CD14-positive monocyte (primary cell): ENCODE measurements at regions not wholly inside any gene's neighbourhood (a gene's known extent, or its start where the extent isn't known, plus 50 kb on each side); places are given as distances from the start of the nearest gene placed in this dataset.

ENCODE experiments used
- DNase-seq, 3 donors: peaks; one replicate each; pipeline ENCODE4 v3.0.0-alpha.2; 2011 to 2022
- H2AFZ ChIP-seq: 2 replicates; pipeline ENCODE4 v1.6.0; 2012; ENCODE audit warnings: mild to moderate bottlenecking, low read depth, low read length, inconsistent platforms; ENCODE audit not compliant: insufficient read depth, poor library complexity, severe bottlenecking
- H3K27ac ChIP-seq, 2 donors: 1 replicate in 1 of 2; 2 replicates in 1 of 2; pipeline ENCODE4 v1.5.1; 2012 to 2013; ENCODE audit warnings: low read length in 2 of 2, control low read depth in 1 of 2, inconsistent platforms in 1 of 2, low read depth in 1 of 2, mild to moderate bottlenecking in 1 of 2
- H3K27me3 ChIP-seq, 2 donors: one replicate each; pipeline versions ENCODE4 v1.6.0 to v1.6.1; 2011 to 2013; ENCODE audit warnings: low read length in 2 of 2; ENCODE audit not compliant: control insufficient read depth in 2 of 2, insufficient read depth in 2 of 2
- H3K36me3 ChIP-seq, 2 donors: replicated peaks in 1 of 2; 1 replicate in 1 of 2; 2 replicates in 1 of 2; pipeline versions ENCODE4 v1.5.1 to v1.6.1; 2012 to 2013; ENCODE audit warnings: low read length in 2 of 2, control low read depth in 1 of 2, inconsistent platforms in 1 of 2, mild to moderate bottlenecking in 1 of 2; ENCODE audit not compliant: insufficient read depth in 2 of 2, control insufficient read depth in 1 of 2
- H3K4me1 ChIP-seq, 2 donors: 1 replicate in 1 of 2; 2 replicates in 1 of 2; pipeline versions ENCODE4 v1.5.1 to v1.6.1; 2012 to 2013; ENCODE audit warnings: low read length in 2 of 2, control low read depth in 1 of 2, inconsistent platforms in 1 of 2, mild to moderate bottlenecking in 1 of 2, moderate library complexity in 1 of 2; ENCODE audit not compliant: insufficient read depth in 2 of 2, control insufficient read depth in 1 of 2
- H3K4me2 ChIP-seq: replicated peaks from 2 replicates; pipeline ENCODE3; 2012; ENCODE audit warnings: low read length, moderate library complexity, mild to moderate bottlenecking; ENCODE audit not compliant: poor library complexity, severe bottlenecking; ENCODE audit errors: extremely low read depth
- H3K4me3 ChIP-seq, 3 experiments: fragments of 200-600 bp in 1 of 3; sonication (generic) in 1 of 3; replicated peaks in 1 of 3; 1 replicate in 2 of 3; 2 replicates in 1 of 3; pipeline ENCODE4 v1.5.1; 2011 to 2013; ENCODE audit warnings: low read length in 3 of 3, mild to moderate bottlenecking in 3 of 3, control low read depth in 2 of 3, low read depth in 2 of 3, inconsistent platforms in 1 of 3, moderate library complexity in 1 of 3
- H3K79me2 ChIP-seq: 2 replicates; pipeline ENCODE4 v1.6.0; 2012; ENCODE audit warnings: mild to moderate bottlenecking, control low read depth, inconsistent platforms, low read length, moderate library complexity; ENCODE audit not compliant: insufficient read depth
- H3K9ac ChIP-seq: 2 replicates; pipeline ENCODE4 v1.6.0; 2017; ENCODE audit warnings: low read length, mild to moderate bottlenecking; ENCODE audit not compliant: insufficient read depth, poor library complexity, severe bottlenecking
- H3K9me3 ChIP-seq, 2 donors: replicated peaks in 1 of 2; 1 replicate in 1 of 2; 2 replicates in 1 of 2; pipeline versions ENCODE4 v1.5.1 to v1.6.1; 2012 to 2013; ENCODE audit warnings: low read length in 2 of 2, control low read depth in 1 of 2; ENCODE audit not compliant: control insufficient read depth in 1 of 2, insufficient read depth in 1 of 2
- H4K20me1 ChIP-seq: 2 replicates; pipeline ENCODE4 v1.6.0; 2012; ENCODE audit warnings: mild to moderate bottlenecking, low read length, control low read depth, moderate library complexity; ENCODE audit not compliant: insufficient read depth
- H3K27ac Mint-ChIP-seq, 7 donors: one replicate each; pipeline ENCODE4 v1.8.0; 2020; ENCODE audit warnings: mild to moderate bottlenecking in 7 of 7, mixed read lengths in 7 of 7, moderate library complexity in 6 of 7, inconsistent platforms in 2 of 7
- H3K27me3 Mint-ChIP-seq, 3 donors: one replicate each; pipeline ENCODE4 v1.8.0; 2021 to 2022; ENCODE audit warnings: low read depth in 3 of 3, mild to moderate bottlenecking in 3 of 3, mixed read lengths in 3 of 3, moderate library complexity in 3 of 3, inconsistent platforms in 1 of 3
- H3K36me3 Mint-ChIP-seq, 2 donors: one replicate each; pipeline ENCODE4 v1.8.0; 2020; ENCODE audit warnings: mixed read lengths in 2 of 2, inconsistent platforms in 1 of 2, mild to moderate bottlenecking in 1 of 2
- H3K4me1 Mint-ChIP-seq: one replicate; pipeline ENCODE4 v1.8.0; 2020; ENCODE audit warnings: mild to moderate bottlenecking, mixed read lengths
- H3K4me3 Mint-ChIP-seq, 2 donors: one replicate each; pipeline ENCODE4 v1.8.0; 2020; ENCODE audit warnings: mild to moderate bottlenecking in 2 of 2, mixed read lengths in 2 of 2, moderate library complexity in 1 of 2
- H3K9me3 Mint-ChIP-seq, 7 donors: one replicate each; pipeline ENCODE4 v1.8.0; 2020 to 2022; ENCODE audit warnings: mixed read lengths in 7 of 7, mild to moderate bottlenecking in 6 of 7, moderate library complexity in 6 of 7, inconsistent platforms in 2 of 7
- CTCF ChIP-seq: fragments of 200-600 bp; IDR thresholded peaks from one replicate; pipeline ENCODE4 v1.8.0; 2022; ENCODE audit warnings: antibody characterized with exemption, mild to moderate bottlenecking
- WGBS: methylation state at CpG from one replicate; pipeline ENCODE4 v1.1.5; 2013; ENCODE audit warnings: missing lambda C conversion rate; ENCODE audit not compliant: insufficient coverage; 5-methylcytosine and 5-hydroxymethylcytosine counted together
- intact Hi-C, 2 donors: fragments of 100-400 bp; cut with micrococcal nuclease; formaldehyde crosslinking; loops; one replicate each; pipeline versions ENCODE4 v1.15.0 to v1.15.1; 2023

GRCh38 chr5:159531554-159532105, 201.3 kb upstream of the IL12B start:
- H3K36me3 ChIP-seq = no peaks in the 10 kb centered on the region
- peaks cover 0 to 2% (median 1%) of the 10 kb centered on the region in 3 donors for H3K27me3 Mint-ChIP-seq
- no peaks in the 10 kb centered on the region for H3K4me1 Mint-ChIP-seq

DNA sequence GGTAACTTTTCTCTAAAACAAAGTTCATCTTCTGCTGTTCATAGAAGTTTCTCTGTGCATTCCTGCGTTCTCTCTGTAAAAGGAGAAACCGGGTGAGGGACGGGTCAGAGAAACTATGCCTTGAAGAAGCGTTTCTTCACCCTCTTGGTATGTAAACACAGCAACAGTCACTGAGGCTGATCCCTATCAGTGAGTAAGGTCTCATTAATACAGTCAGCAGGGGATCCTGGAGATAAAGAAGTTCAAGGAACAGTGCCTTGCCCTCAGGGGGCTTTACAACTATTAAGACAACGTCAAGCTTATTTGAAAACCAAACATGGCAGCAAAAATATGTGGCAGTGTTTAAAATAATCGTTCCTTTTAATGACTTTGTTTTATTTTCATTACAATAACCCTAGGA, 202.9 kb upstream of the IL12B start:
- H3K9me3 ChIP-seq = no peaks in the 10 kb centered on the region
- no peak for TF ChIP-seq CTCF

More at GRCh38 chr5:159531554-159532105, 201.3 kb upstream of the IL12B start:
- Histone ChIP-seq H3K27me3 (no peaks in the 10 kb centered on the region), H3K27ac (no peak overlapping the region), H3K79me2 (no peaks in the 10 kb centered on the region), H3K9ac (no peak overlapping the region), H2AFZ (no peak overlapping the region), H3K4me2 (no peak overlapping the region), H3K9me3 (no peaks in the 10 kb centered on the region), H3K4me3 (no peak overlapping the region), H3K4me1 (no peaks in the 10 kb centered on the region), H4K20me1 (no peaks in the 10 kb centered on the region)
- H3K9me3 Mint-ChIP-seq = peaks cover 0 to 5% (median 0%) of the 10 kb centered on the region in 7 donors
- no peaks in the 10 kb centered on the region for H3K36me3 Mint-ChIP-seq
- no peak overlapping the region for H3K4me3 Mint-ChIP-seq
- no peak overlapping the region for H3K27ac Mint-ChIP-seq
- intact Hi-C loops = no loop called here
- no peak for TF ChIP-seq CTCF
- no peak for DNase-seq

More for the DNA sequence above, 202.9 kb upstream of the IL12B start:
- Histone ChIP-seq H2AFZ (no peak overlapping the region), H3K36me3 (no peaks in the 10 kb centered on the region), H3K4me1 (no peaks in the 10 kb centered on the region), H3K4me3 (no peak overlapping the region), H3K79me2 (no peaks in the 10 kb centered on the region), H4K20me1 (no peaks in the 10 kb centered on the region), H3K9ac (no peak overlapping the region), H3K27me3 (no peaks in the 10 kb centered on the region), H3K4me2 (no peak overlapping the region), H3K27ac (no peak overlapping the region)
- WGBS = 100% methylated on average over 3 of the region's 6 CpGs
- H3K36me3 Mint-ChIP-seq = no peaks in the 10 kb centered on the region
- peaks cover 0 to 5% (median 0%) of the 10 kb centered on the region in 7 donors for H3K9me3 Mint-ChIP-seq
- H3K27ac Mint-ChIP-seq = no peak overlapping the region
- H3K4me3 Mint-ChIP-seq = no peak overlapping the region
- intact Hi-C loops = no loop called here
- H3K4me1 Mint-ChIP-seq = no peaks in the 10 kb centered on the region
- no peak for DNase-seq
- peaks cover 1 to 2% (median 2%) of the 10 kb centered on the region in 3 donors for H3K27me3 Mint-ChIP-seq
